ENCODE measurements at regions not wholly inside any gene's neighbourhood (a gene's known extent, or its start where the extent isn't known, plus 50 kb on each side); places are given as distances from the start of the nearest gene placed in this dataset.
"Not testable (repeated sequence)": the region's sequence is repeated elsewhere in the genome, so short reads cannot be mapped to it uniquely, and the experiment has no call there.

DNA sequence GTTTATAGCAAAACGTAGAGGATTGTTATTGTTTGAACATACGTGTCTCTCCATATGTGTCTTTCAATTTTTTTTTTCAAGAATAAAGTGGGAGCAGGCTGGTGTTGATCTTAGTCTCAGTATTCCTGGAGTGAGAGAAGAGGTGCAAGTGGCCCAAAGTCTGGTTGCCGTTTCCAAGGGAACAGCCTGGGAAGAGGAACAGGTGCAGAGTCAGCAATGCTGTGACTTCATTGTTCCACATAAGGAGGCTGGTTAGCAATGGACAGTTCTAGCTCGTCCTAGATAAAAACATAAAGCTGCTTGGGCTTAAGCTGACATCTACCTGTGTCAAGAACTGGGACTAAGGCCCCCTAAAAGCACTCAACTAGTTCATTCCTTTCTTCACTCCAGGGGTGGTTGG, 626.6 kb upstream of the TPK1 start:
- Mint-ChIP-seq H3K4me1 (no peaks in the 10 kb centered on the region), H3K27me3 (ENCODE audit: low read depth, poor library complexity) (no peaks in the 10 kb centered on the region), H3K36me3 (ENCODE audit: low read depth) (no peaks in the 10 kb centered on the region), H3K4me3 (no peak overlapping the region), H3K9me3 (peaks cover 19% of the 10 kb centered on the region), H3K27ac (no peak overlapping the region)
- DNase-seq: no peak
- TF ChIP-seq CTCF (IDR thresholded peaks at IDR 0.05): no peak

GRCh38 chr7:145434811-145435210, 599.0 kb upstream of the TPK1 start:
- no peaks in the 10 kb centered on the region for H3K9me3 Mint-ChIP-seq
- no peaks in the 10 kb centered on the region for H3K36me3 Mint-ChIP-seq (ENCODE audit: low read depth)
- no peak for DNase-seq
- peaks cover 5% of the 10 kb centered on the region for H3K27me3 Mint-ChIP-seq (ENCODE audit: low read depth, poor library complexity)
- H3K4me3 Mint-ChIP-seq: no peak overlapping the region
- TF ChIP-seq CTCF (IDR thresholded peaks at IDR 0.05): no peak
- no peaks in the 10 kb centered on the region for H3K4me1 Mint-ChIP-seq
- H3K27ac Mint-ChIP-seq: no peak overlapping the region

- no peak for DNase-seq
- peaks cover 3% of the 10 kb centered on the region for H3K9me3 Mint-ChIP-seq
- peaks cover 5% of the 10 kb centered on the region for H3K27me3 Mint-ChIP-seq (ENCODE audit: low read depth, poor library complexity)
- no peak overlapping the region for H3K4me3 Mint-ChIP-seq
- H3K4me1 Mint-ChIP-seq: no peaks in the 10 kb centered on the region
- H3K27ac Mint-ChIP-seq: no peak overlapping the region
- no peaks in the 10 kb centered on the region for H3K36me3 Mint-ChIP-seq (ENCODE audit: low read depth)
- no peak for TF ChIP-seq CTCF (IDR thresholded peaks at IDR 0.05)
These were observed 596.0 kb upstream of the TPK1 start for GRCh38 chr7:145431834-145432233.

- H3K4me3 Mint-ChIP-seq; H3K36me3 Mint-ChIP-seq (ENCODE audit: low read depth); H3K27me3 Mint-ChIP-seq (ENCODE audit: low read depth, poor library complexity); H3K27ac Mint-ChIP-seq; H3K4me1 Mint-ChIP-seq; DNase-seq: not testable (repeated sequence)
- peaks cover 42% of the 10 kb centered on the region for H3K9me3 Mint-ChIP-seq
These were observed 582.6 kb upstream of the TPK1 start for GRCh38 chr7:145418481-145418880.

DNA sequence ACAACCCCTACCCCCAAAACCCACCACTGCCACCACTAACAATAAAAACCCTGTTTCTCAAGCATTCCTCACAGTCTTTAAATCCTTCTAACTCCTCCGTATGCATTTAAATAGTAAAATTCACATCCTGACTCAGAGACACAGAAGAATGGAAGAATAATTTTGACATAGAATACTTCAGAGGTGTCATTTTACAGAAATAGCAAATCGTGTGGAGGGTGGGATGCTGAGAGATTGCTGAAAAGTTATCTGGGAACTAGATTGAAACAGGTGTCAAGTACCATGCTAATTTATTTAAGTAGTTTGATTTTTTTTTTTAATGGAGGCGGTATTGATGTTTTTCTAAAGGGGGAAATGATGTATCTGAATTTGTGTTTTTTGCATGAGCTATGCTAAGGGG, 575.2 kb upstream of the TPK1 start:
- no peak for DNase-seq
- H3K4me1 Mint-ChIP-seq: no peaks in the 10 kb centered on the region
- no peak for TF ChIP-seq CTCF (IDR thresholded peaks at IDR 0.05)
- H3K27me3 Mint-ChIP-seq (ENCODE audit: low read depth, poor library complexity): peaks cover 4% of the 10 kb centered on the region
- no peaks in the 10 kb centered on the region for H3K36me3 Mint-ChIP-seq (ENCODE audit: low read depth)
- H3K9me3 Mint-ChIP-seq: peaks cover 18% of the 10 kb centered on the region
- no peak overlapping the region for H3K27ac Mint-ChIP-seq
- H3K4me3 Mint-ChIP-seq: no peak overlapping the region

DNA sequence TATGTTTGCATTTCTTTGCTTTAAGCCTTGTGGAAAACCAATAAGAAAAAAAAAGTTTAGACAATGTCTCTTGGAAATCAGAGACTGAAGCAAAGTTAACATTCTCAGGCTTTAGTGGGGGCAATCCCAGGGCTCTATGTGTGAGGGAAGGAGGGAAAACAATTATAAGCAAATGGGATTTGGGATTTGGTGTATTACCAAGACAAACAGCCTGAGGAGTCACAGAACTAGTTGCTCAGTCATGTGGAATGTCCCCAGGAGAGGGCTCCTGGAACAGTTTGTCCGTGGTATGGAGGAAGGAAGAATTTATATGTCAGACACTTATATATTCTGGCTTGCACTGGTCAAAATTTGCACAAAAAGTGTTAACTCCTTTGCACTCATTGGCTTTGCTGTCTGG, 562.9 kb upstream of the TPK1 start:
- no peak for DNase-seq
- TF ChIP-seq CTCF (IDR thresholded peaks at IDR 0.05): no peak
- Mint-ChIP-seq H3K27me3 (ENCODE audit: low read depth, poor library complexity) (no peaks in the 10 kb centered on the region), H3K36me3 (ENCODE audit: low read depth) (no peaks in the 10 kb centered on the region), H3K4me1 (no peaks in the 10 kb centered on the region), H3K4me3 (no peak overlapping the region), H3K9me3 (no peaks in the 10 kb centered on the region), H3K27ac (no peak overlapping the region)

Data from nephron progenitor cell (in vitro differentiated cells).